Thyroid gland (tissue), 4 donors: ENCODE measurements at regions not wholly inside any gene's neighbourhood (a gene's known extent, or its start where the extent isn't known, plus 50 kb on each side); places are given as distances from the start of the nearest gene placed in this dataset.

ENCODE experiments used
- CTCF ChIP-seq, 6 experiments: fragments of 200-600 bp in 3 of 6; fragments of 450-650 bp in 3 of 6; sonication (generic) in 3 of 6; IDR thresholded peaks; one replicate each; pipeline ENCODE4 v1.5.1; 2016 to 2019; ENCODE audit warnings: antibody characterized with exemption in 6 of 6, mild to moderate bottlenecking in 2 of 6, inconsistent platforms in 1 of 6, moderate library complexity in 1 of 6
- POLR2A ChIP-seq, 2 donors: fragments of 450-650 bp; IDR thresholded peaks; one replicate each; pipeline ENCODE4 v1.6.1; 2017; ENCODE audit warnings: antibody characterized with exemption in 2 of 2, mild to moderate bottlenecking in 2 of 2, moderate library complexity in 1 of 2

- TF ChIP-seq CTCF (IDR thresholded peaks at IDR 0.05): no peak
- TF ChIP-seq POLR2A (IDR thresholded peaks at IDR 0.05): no peak
Measured at GRCh38 chr6:147834084-147834776, 325.7 kb downstream of the SAMD5 start.
